GM23338 (cell line): ENCODE measurements at regions not wholly inside any gene's neighbourhood (a gene's known extent, or its start where the extent isn't known, plus 50 kb on each side); places are given as distances from the start of the nearest gene placed in this dataset.

Experiments
- ATAC-seq: fragments of 200-7000 bp; cut with Tn5 transposase; 3 replicates; pipeline ENCODE4 v1.9.1; 2020
- DNase-seq: peaks from one replicate; pipeline ENCODE4 v3.0.0-alpha.2; 2015; ENCODE audit warnings: low spot score
- H2AFZ ChIP-seq: fragments of 200-600 bp; sonication (generic); 2 replicates; pipeline ENCODE4 v1.8.0; 2016; ENCODE audit warnings: antibody characterized with exemption, mild to moderate bottlenecking, moderate library complexity
- H3F3A ChIP-seq: fragments of 200-600 bp; sonication (generic); replicated peaks from 2 replicates; pipeline ENCODE4 v1.8.0; 2017; ENCODE audit warnings: antibody characterized with exemption, mixed run types, low read depth
- H3K27ac ChIP-seq: fragments of 200-600 bp; sonication (generic); 2 replicates; pipeline ENCODE4 v1.6.1; 2016; ENCODE audit warnings: low read depth
- H3K27me3 ChIP-seq: fragments of 200-600 bp; sonication (generic); 2 replicates; pipeline ENCODE4 v1.8.0; 2016; ENCODE audit warnings: mild to moderate bottlenecking, mixed run types, moderate library complexity; ENCODE audit not compliant: insufficient read depth
- H3K36me3 ChIP-seq: fragments of 200-600 bp; sonication (generic); 2 replicates; pipeline ENCODE4 v1.8.0; 2016; ENCODE audit warnings: mild to moderate bottlenecking; ENCODE audit not compliant: insufficient read depth
- H3K4me1 ChIP-seq: fragments of 200-600 bp; sonication (generic); 2 replicates; pipeline ENCODE4 v1.8.0; 2016; ENCODE audit warnings: mild to moderate bottlenecking, moderate library complexity; ENCODE audit not compliant: insufficient read depth
- H3K4me2 ChIP-seq: fragments of 200-600 bp; sonication (generic); 2 replicates; pipeline ENCODE4 v1.7.1; 2017; ENCODE audit warnings: mixed run types
- H3K4me3 ChIP-seq: fragments of 200-600 bp; sonication (generic); 2 replicates; pipeline ENCODE4 v1.6.1; 2016; ENCODE audit warnings: mixed run types
- H3K79me2 ChIP-seq: fragments of 200-600 bp; sonication (generic); replicated peaks from 2 replicates; pipeline ENCODE4 v1.8.0; 2017; ENCODE audit warnings: mild to moderate bottlenecking; ENCODE audit not compliant: insufficient read depth
- H3K9me2 ChIP-seq: fragments of 200-600 bp; sonication (generic); 2 replicates; pipeline ENCODE4 v1.8.0; 2017; ENCODE audit not compliant: insufficient read depth
- H4K20me1 ChIP-seq: fragments of 200-600 bp; sonication (generic); replicated peaks from 2 replicates; pipeline ENCODE4 v1.8.0; 2017; ENCODE audit warnings: mild to moderate bottlenecking; ENCODE audit not compliant: insufficient read depth
- H3K27ac Mint-ChIP-seq: 2 replicates; pipeline ENCODE4 v1.8.0; 2020; ENCODE audit warnings: inconsistent platforms, mild to moderate bottlenecking, moderate library complexity, mixed read lengths
- H3K27me3 Mint-ChIP-seq: 3 replicates; pipeline ENCODE4 v1.8.0; 2022; ENCODE audit warnings: low read depth, mild to moderate bottlenecking, moderate library complexity, mixed read lengths, inconsistent platforms; ENCODE audit not compliant: insufficient read depth, poor library complexity
- H3K36me3 Mint-ChIP-seq: 3 replicates; pipeline ENCODE4 v1.8.0; 2021; ENCODE audit warnings: low read depth, mild to moderate bottlenecking, inconsistent platforms, moderate library complexity, mixed read lengths
- H3K4me1 Mint-ChIP-seq: 3 replicates; pipeline ENCODE4 v1.8.0; 2020; ENCODE audit warnings: mild to moderate bottlenecking, inconsistent platforms, mixed read lengths
- H3K4me3 Mint-ChIP-seq: 3 replicates; pipeline ENCODE4 v1.8.0; 2021; ENCODE audit warnings: moderate library complexity, mild to moderate bottlenecking, inconsistent platforms, mixed read lengths
- H3K9me3 Mint-ChIP-seq: 3 replicates; pipeline ENCODE4 v1.8.0; 2020; ENCODE audit warnings: moderate library complexity, mild to moderate bottlenecking, inconsistent platforms, mixed read lengths
- CREB1 ChIP-seq: fragments of 250-450 bp; sonication (Bioruptor Pico); IDR thresholded peaks from 2 replicates; pipeline ENCODE4 v1.5.0; 2020; ENCODE audit warnings: low read depth, mild to moderate bottlenecking, moderate library complexity
- CTCF ChIP-seq, 2 experiments: fragments of 200-600 bp in 1 of 2; sonication (generic) in 1 of 2; conservative IDR thresholded peaks; 2 replicates each; pipeline versions ENCODE4 v1.5.1 to v1.6.1; 2016 to 2017; ENCODE audit warnings: antibody characterized with exemption in 2 of 2, low read depth in 2 of 2, mild to moderate bottlenecking in 2 of 2, moderate library complexity in 1 of 2
- ETS1 ChIP-seq: IDR thresholded peaks from 2 replicates; pipeline ENCODE4 v1.6.1; 2016; ENCODE audit warnings: antibody characterized with exemption
- EZH2 ChIP-seq: fragments of 200-600 bp; sonication (generic); IDR thresholded peaks from one replicate; pipeline ENCODE4 v1.8.0; 2017; ENCODE audit warnings: antibody characterized with exemption, mild to moderate bottlenecking, low read depth; ENCODE audit not compliant: unreplicated experiment
- EZH2phosphoT487 ChIP-seq: fragments of 200-600 bp; sonication (generic); IDR thresholded peaks from one replicate; pipeline ENCODE4 v1.8.1; 2018; ENCODE audit warnings: antibody characterized with exemption; ENCODE audit not compliant: unreplicated experiment
- JUNB ChIP-seq: IDR thresholded peaks from one replicate; pipeline ENCODE4 v1.6.1; 2016; ENCODE audit warnings: antibody characterized with exemption; ENCODE audit not compliant: unreplicated experiment
- NANOG ChIP-seq: IDR thresholded peaks from 2 replicates; pipeline ENCODE4 v1.6.1; 2016; ENCODE audit warnings: antibody characterized with exemption, borderline replicate concordance
- POLR2AphosphoS5 ChIP-seq: IDR thresholded peaks from 2 replicates; pipeline ENCODE4 v1.6.1; 2016; ENCODE audit warnings: antibody characterized with exemption, low read depth
- REST ChIP-seq: IDR thresholded peaks from one replicate; pipeline ENCODE4 v1.6.1; 2018; ENCODE audit warnings: antibody characterized with exemption; ENCODE audit not compliant: unreplicated experiment
- STAT1 ChIP-seq: IDR thresholded peaks from one replicate; pipeline ENCODE4 v1.6.1; 2016; ENCODE audit warnings: antibody characterized with exemption; ENCODE audit not compliant: unreplicated experiment
- ZNF114 ChIP-seq: fragments of 250-450 bp; sonication (Bioruptor Pico); IDR thresholded peaks from 2 replicates; pipeline ENCODE4 v1.5.0; 2020; ENCODE audit warnings: mild to moderate bottlenecking, moderate library complexity
- ZNF331 ChIP-seq: fragments of 250-450 bp; sonication (Bioruptor Pico); IDR thresholded peaks from 2 replicates; pipeline ENCODE4 v1.5.0; 2020; ENCODE audit warnings: low read depth, mild to moderate bottlenecking, moderate library complexity
- ZNF462 ChIP-seq: fragments of 250-450 bp; sonication (Bioruptor Pico); IDR thresholded peaks from 2 replicates; pipeline ENCODE4 v1.5.0; 2020; ENCODE audit warnings: mild to moderate bottlenecking, moderate library complexity

- Mint-ChIP-seq H3K27ac (no peak overlapping the region), H3K27me3 (peaks cover 7% of the 10 kb centered on the region), H3K9me3 (peaks cover 3% of the 10 kb centered on the region; the same call in 2 of the 3 replicates), H3K4me3 (no peak overlapping the region), H3K36me3 (no peaks in the 10 kb centered on the region; the same call in 1 of the 3 replicates), H3K4me1 (peaks cover 4% of the 10 kb centered on the region; the same call in 2 of the 3 replicates)
- Histone ChIP-seq H3K27me3 (no peaks in the 10 kb centered on the region), H3K9me2 (peaks cover 4% of the 10 kb centered on the region; the same call in 1 of the 2 replicates), H4K20me1 (no peaks in the 10 kb centered on the region), H3F3A (no peaks in the 10 kb centered on the region), H3K27ac (no peak overlapping the region), H2AFZ (no peak overlapping the region), H3K4me1 (no peaks in the 10 kb centered on the region), H3K36me3 (no peaks in the 10 kb centered on the region), H3K79me2 (no peaks in the 10 kb centered on the region), H3K4me2 (no peak overlapping the region), H3K4me3 (no peak overlapping the region)
- TF ChIP-seq POLR2AphosphoS5 (no peak), ZNF331 (CRISPR knock-in tag) (no peak), JUNB (no peak), EZH2 (no peak), ETS1 (no peak), EZH2phosphoT487 (no peak), STAT1 (no peak), CTCF (conservative IDR thresholded peaks at IDR 0.05; ENCODE audit: low read depth in 2 of 2) (no peak), ZNF114 (CRISPR knock-in tag) (no peak), NANOG (no peak), REST (no peak), ZNF462 (CRISPR knock-in tag) (no peak), CREB1 (CRISPR knock-in tag) (no peak)
- ATAC-seq (no peak), DNase-seq (no peak)
Observed at GRCh38 chr10:128864554-128865295, 602.3 kb upstream of the MGMT start.
